ENCODE measurements at regions not wholly inside any gene's neighbourhood (a gene's known extent, or its start where the extent isn't known, plus 50 kb on each side); places are given as distances from the start of the nearest gene placed in this dataset.

GRCh38 chr17:73749337-73749823 lies 105.1 kb upstream of the SDK2 start:
- DNase-seq (ENCODE audit: extremely low read depth, low read depth) = no peak
- no peak for TF ChIP-seq CTCF (IDR thresholded peaks at IDR 0.05; ENCODE audit: low read depth, low read length, missing control alignments)
- no peak overlapping the region for H3K4me3 ChIP-seq (replicated peaks; ENCODE audit: low read depth, low read length)

- H3K4me3 ChIP-seq (replicated peaks; ENCODE audit: low read depth, low read length) = no peak overlapping the region
- no peak for TF ChIP-seq CTCF (IDR thresholded peaks at IDR 0.05; ENCODE audit: low read depth, low read length, missing control alignments)
- DNase-seq (ENCODE audit: extremely low read depth, low read depth) = no peak
Measured at GRCh38 chr17:73749928-73750605, 105.8 kb upstream of the SDK2 start.

DNA sequence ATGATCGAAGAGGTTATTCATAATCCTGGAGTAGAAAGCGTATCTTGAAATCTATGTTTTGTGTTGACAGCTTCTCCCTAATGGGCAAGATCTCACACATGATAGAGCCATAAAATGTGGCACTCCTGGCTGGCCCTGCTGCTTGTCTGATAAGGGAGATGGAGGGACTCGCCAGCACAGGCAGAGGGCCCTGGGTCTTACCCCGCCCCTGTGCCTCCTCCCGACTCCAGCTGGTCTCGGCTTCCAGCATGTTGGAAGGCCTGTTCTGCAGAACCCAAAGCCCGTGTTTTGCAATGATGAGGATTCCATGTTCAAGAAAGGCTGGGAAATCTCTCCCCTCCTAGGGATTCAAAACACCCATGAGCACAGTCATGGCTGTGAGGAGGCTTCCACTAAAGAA lies 106.7 kb upstream of the SDK2 start:
- DNase-seq (ENCODE audit: extremely low read depth, low read depth) = no peak
- TF ChIP-seq CTCF (IDR thresholded peaks at IDR 0.05; ENCODE audit: low read depth, low read length, missing control alignments) = no peak
- no peak overlapping the region for H3K4me3 ChIP-seq (replicated peaks; ENCODE audit: low read depth, low read length)

- TF ChIP-seq CTCF (IDR thresholded peaks at IDR 0.05; ENCODE audit: low read depth, low read length, missing control alignments) = no peak
- DNase-seq (ENCODE audit: extremely low read depth, low read depth) = no peak
- no peak overlapping the region for H3K4me3 ChIP-seq (replicated peaks; ENCODE audit: low read depth, low read length)
Measured at GRCh38 chr17:73753751-73754496, 109.7 kb upstream of the SDK2 start.

DNA sequence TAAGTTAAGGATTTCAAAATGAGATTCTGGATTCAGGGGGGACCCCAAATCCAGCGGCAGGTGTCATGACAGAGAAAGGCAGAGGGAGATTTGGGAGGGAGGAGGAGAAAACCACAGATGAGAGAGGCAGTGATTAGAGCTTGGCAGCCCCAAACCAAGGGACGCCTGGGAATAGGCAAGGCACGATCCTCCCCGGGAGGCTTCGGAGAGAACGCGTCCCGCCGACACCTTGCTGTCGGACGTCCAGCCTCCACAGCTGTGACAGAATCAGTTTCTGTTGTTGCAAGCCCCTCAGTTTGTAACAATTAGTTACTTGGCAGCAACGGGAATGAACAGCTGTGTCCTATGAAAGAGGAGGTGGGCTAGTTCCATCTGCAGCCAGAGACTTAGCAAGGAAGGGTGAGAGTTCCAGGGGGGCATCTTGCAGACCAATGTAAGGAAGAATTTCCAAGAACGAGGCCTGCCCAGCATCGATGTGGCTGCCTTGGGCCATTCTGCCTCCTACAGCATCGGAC lies 110.7 kb upstream of the SDK2 start:
- no peak for DNase-seq (ENCODE audit: extremely low read depth, low read depth)
- TF ChIP-seq CTCF (IDR thresholded peaks at IDR 0.05; ENCODE audit: low read depth, low read length, missing control alignments) = no peak
- H3K4me3 ChIP-seq (replicated peaks; ENCODE audit: low read depth, low read length) = no peak overlapping the region

- no peak overlapping the region for H3K4me3 ChIP-seq (replicated peaks; ENCODE audit: low read depth, low read length)
- DNase-seq (ENCODE audit: extremely low read depth, low read depth) = no peak
- TF ChIP-seq CTCF (IDR thresholded peaks at IDR 0.05; ENCODE audit: low read depth, low read length, missing control alignments) = no peak
Measured at GRCh38 chr17:73757420-73757819, 113.2 kb upstream of the SDK2 start.
